ENCODE measurements at regions not wholly inside any gene's neighbourhood (a gene's known extent, or its start where the extent isn't known, plus 50 kb on each side); places are given as distances from the start of the nearest gene placed in this dataset.

DNA sequence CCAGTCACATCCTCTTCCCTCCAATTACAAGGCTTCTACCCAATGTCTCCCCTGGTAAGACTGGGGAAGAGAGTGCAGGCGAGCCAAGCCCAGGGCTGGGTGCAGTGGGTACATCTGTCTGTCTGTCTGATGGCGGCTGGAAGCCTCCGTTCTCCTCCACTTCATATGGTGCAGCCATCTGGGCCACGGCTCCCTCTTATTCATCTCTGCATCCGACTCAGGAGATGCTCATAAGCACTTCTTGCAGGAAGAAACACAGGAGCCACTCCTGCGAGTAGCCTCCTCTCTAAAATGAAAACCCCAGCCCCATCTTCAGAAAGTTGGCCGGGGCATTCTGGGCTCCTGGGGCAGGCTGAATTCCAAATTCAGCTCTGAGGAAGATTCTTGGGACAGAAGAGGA, 67.5 kb upstream of the SLC6A6 start:
- Mint-ChIP-seq H3K4me1 (peaks cover 23% of the 10 kb centered on the region), H3K9me3 (peaks cover 5% of the 10 kb centered on the region; the same call in 1 of the 2 replicates), H3K4me3 (no peak overlapping the region), H3K27ac (peak overlapping the region; percentile 16; the same call in 1 of the 2 replicates), H3K27me3 (ENCODE audit: low read depth) (peaks cover 7% of the 10 kb centered on the region), H3K36me3 (no peaks in the 10 kb centered on the region)
- ChIA-PET POLR2A (no interaction called here), CTCF (interaction anchor here (0.6 to 1.2 kb wide), 3 partner anchors 34 to 56 kb away, joined by 3 to 4 read pairs (median 3); no protein-coding TSS in a partner anchor)
- no peak for TF ChIP-seq OVOL2 (CRISPR knock-in tag; IDR thresholded peaks at IDR 0.05; ENCODE audit: borderline replicate concordance)
- no peak for TF ChIP-seq FOXP1 (CRISPR knock-in tag; IDR thresholded peaks at IDR 0.05; ENCODE audit: borderline replicate concordance)
- no peak for TF ChIP-seq NFATC4 (CRISPR knock-in tag; IDR thresholded peaks at IDR 0.05)
- no peak for TF ChIP-seq GRHL2 (CRISPR knock-in tag; IDR thresholded peaks at IDR 0.05; ENCODE audit: insufficient replicate concordance, severe bottlenecking)
- ATAC-seq (no peak), DNase-seq (ENCODE audit: low spot score) (no peak)

DNA sequence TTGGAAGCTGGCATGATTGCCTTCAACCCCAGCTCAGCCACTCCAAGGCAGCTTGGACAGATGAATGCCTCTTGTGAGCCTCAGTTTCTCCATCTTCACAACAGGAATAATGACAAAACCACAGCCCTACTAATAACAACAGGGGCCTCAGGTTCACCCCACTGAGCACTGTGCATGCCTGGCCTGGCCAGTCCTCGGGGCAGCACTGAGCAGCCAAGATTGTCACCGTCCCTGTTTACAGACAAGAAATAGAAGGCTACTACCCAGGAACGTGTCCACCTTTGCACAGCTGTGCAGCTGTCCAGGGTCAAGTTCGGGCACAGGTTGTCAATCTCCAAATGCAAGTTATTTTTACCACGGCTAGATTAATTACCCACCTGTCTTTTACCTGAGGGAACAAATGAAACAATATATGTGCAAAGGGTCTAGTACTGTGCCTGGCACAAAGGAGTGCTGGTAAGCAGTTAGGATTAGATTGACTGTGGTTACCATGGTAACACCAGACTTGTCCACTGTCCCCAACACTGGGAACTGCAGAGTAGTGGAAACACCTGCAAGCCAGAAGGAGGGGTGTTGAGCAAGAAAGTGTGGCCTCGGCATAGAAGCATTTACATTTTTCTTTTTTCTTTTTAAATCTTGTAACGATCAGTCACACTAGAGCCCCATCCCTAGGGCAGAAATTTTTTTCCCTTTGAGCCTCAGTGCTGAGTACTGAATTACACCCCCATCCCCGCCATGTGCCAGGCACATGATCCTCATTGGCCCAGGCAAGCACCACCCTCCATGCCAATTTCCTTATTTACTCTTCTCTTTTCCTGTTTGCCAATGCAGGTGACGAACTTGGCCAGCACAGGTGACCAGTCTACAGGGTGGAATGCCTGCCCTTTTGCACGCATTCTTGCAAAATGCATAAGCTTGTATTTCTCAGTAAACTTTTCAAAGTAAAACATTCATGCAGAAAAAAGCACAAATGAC, 66.3 kb upstream of the SLC6A6 start:
- Mint-ChIP-seq H3K4me1 (peaks cover 11% of the 10 kb centered on the region), H3K27me3 (ENCODE audit: low read depth) (peaks cover 7% of the 10 kb centered on the region), H3K4me3 (no peak overlapping the region), H3K27ac (no peak overlapping the region), H3K36me3 (no peaks in the 10 kb centered on the region), H3K9me3 (peaks cover 5% of the 10 kb centered on the region; the same call in 1 of the 2 replicates)
- CTCF ChIA-PET: interaction anchor here (0.6 to 1.3 kb wide), 5 partner anchors 16 to 84 kb away, joined by 3 to 5 read pairs (median 4); no protein-coding TSS in a partner anchor
- POLR2A ChIA-PET: no interaction called here
- DNase-seq (ENCODE audit: low spot score) (no peak), ATAC-seq (no peak; the same call in 1 of the 2 replicates)
- TF ChIP-seq, protein P1, sequence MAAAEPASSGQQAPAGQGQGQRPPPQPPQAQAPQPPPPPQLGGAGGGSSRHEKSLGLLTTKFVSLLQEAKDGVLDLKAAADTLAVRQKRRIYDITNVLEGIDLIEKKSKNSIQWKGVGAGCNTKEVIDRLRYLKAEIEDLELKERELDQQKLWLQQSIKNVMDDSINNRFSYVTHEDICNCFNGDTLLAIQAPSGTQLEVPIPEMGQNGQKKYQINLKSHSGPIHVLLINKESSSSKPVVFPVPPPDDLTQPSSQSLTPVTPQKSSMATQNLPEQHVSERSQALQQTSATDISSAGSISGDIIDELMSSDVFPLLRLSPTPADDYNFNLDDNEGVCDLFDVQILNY (CRISPR knock-in tag; IDR thresholded peaks at IDR 0.05): no peak
- TF ChIP-seq NFYB (CRISPR knock-in tag; conservative IDR thresholded peaks at IDR 0.05; ENCODE audit: low read depth) (no peak), ELF4 (CRISPR knock-in tag; IDR thresholded peaks at IDR 0.05; ENCODE audit: low read depth) (no peak), TCF7 (CRISPR knock-in tag; IDR thresholded peaks at IDR 0.05; ENCODE audit: low read depth) (no peak), JAZF1 (CRISPR knock-in tag; IDR thresholded peaks at IDR 0.05) (no peak), SMAD4 (CRISPR knock-in tag; IDR thresholded peaks at IDR 0.05) (no peak)
- TF ChIP-seq, protein P2, sequence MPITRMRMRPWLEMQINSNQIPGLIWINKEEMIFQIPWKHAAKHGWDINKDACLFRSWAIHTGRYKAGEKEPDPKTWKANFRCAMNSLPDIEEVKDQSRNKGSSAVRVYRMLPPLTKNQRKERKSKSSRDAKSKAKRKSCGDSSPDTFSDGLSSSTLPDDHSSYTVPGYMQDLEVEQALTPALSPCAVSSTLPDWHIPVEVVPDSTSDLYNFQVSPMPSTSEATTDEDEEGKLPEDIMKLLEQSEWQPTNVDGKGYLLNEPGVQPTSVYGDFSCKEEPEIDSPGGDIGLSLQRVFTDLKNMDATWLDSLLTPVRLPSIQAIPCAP (CRISPR knock-in tag; IDR thresholded peaks at IDR 0.05): no peak
- TF ChIP-seq, protein P3, sequence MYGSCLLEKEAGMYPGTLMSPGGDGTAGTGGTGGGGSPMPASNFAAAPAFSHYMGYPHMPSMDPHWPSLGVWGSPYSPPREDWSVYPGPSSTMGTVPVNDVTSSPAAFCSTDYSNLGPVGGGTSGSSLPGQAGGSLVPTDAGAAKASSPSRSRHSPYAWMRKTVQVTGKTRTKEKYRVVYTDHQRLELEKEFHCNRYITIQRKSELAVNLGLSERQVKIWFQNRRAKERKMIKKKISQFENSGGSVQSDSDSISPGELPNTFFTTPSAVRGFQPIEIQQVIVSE (CRISPR knock-in tag; IDR thresholded peaks at IDR 0.05; ENCODE audit: borderline replicate concordance): no peak

DNA sequence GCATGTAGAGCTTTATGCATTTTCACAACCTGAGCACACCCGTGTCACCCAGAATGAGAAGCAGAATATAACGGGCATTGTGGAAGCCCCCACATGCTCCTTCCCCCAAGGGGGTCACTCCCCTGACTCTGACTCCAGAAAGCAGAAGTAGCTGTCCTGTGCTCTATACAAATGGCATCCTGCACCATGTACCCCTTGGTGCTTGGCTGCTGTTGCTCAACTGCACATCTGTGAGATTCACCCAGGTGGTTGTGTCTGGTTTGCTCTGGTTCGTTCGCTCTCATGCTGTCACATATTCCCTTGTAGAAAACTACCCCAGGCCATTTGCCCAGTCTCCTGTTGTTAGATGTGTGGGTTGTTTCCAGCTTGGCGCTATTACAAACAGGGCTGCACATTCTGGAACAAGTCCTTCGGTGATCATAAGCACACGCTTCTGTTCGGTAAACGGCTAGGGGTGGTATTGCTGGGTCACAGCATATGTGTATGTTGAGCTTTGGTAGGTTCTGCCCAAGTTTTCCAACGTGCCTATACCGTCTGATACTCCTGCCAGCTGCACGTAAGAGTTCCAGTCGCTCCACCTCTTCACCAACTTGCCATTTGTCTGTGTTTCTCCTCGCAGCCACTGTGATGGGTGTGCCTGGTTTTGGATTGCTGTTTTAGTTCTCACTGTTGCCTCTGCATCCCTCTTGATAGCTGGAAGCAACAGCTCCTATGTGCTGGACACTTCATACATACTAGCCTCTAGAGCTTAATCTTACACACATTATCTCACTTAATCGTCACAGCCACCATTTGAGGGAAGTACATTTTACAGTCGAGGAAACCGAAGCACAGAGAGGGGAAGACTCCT, 65.4 kb upstream of the SLC6A6 start:
- peak overlapping the region; percentile 74 for H3K27ac Mint-ChIP-seq
- no peaks in the 10 kb centered on the region for H3K36me3 Mint-ChIP-seq
- DNase-seq (ENCODE audit: low spot score): no peak
- H3K4me1 Mint-ChIP-seq: peaks cover 10% of the 10 kb centered on the region
- ChIA-PET CTCF (interaction anchor here (1.1 to 1.3 kb wide), 2 partner anchors 17 to 32 kb away, joined by 3 to 4 read pairs; no protein-coding TSS in a partner anchor), POLR2A (no interaction called here)
- H3K9me3 Mint-ChIP-seq: peaks cover 5% of the 10 kb centered on the region; the same call in 1 of the 2 replicates
- ATAC-seq: no peak
- peaks cover 7% of the 10 kb centered on the region for H3K27me3 Mint-ChIP-seq (ENCODE audit: low read depth)
- H3K4me3 Mint-ChIP-seq: no peak overlapping the region
- TF ChIP-seq OVOL2 (CRISPR knock-in tag; IDR thresholded peaks at IDR 0.05; ENCODE audit: borderline replicate concordance): no peak
- no peak for TF ChIP-seq NFATC4 (CRISPR knock-in tag; IDR thresholded peaks at IDR 0.05)
- no peak for TF ChIP-seq CREB1 (CRISPR knock-in tag; IDR thresholded peaks at IDR 0.05)
- no peak for TF ChIP-seq NFYB (CRISPR knock-in tag; conservative IDR thresholded peaks at IDR 0.05; ENCODE audit: low read depth)
- TF ChIP-seq, protein P4, sequence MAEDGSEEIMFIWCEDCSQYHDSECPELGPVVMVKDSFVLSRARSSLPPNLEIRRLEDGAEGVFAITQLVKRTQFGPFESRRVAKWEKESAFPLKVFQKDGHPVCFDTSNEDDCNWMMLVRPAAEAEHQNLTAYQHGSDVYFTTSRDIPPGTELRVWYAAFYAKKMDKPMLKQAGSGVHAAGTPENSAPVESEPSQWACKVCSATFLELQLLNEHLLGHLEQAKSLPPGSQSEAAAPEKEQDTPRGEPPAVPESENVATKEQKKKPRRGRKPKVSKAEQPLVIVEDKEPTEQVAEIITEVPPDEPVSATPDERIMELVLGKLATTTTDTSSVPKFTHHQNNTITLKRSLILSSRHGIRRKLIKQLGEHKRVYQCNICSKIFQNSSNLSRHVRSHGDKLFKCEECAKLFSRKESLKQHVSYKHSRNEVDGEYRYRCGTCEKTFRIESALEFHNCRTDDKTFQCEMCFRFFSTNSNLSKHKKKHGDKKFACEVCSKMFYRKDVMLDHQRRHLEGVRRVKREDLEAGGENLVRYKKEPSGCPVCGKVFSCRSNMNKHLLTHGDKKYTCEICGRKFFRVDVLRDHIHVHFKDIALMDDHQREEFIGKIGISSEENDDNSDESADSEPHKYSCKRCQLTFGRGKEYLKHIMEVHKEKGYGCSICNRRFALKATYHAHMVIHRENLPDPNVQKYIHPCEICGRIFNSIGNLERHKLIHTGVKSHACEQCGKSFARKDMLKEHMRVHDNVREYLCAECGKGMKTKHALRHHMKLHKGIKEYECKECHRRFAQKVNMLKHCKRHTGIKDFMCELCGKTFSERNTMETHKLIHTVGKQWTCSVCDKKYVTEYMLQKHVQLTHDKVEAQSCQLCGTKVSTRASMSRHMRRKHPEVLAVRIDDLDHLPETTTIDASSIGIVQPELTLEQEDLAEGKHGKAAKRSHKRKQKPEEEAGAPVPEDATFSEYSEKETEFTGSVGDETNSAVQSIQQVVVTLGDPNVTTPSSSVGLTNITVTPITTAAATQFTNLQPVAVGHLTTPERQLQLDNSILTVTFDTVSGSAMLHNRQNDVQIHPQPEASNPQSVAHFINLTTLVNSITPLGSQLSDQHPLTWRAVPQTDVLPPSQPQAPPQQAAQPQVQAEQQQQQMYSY (CRISPR knock-in tag; IDR thresholded peaks at IDR 0.05): no peak
- TF ChIP-seq, protein P5, sequence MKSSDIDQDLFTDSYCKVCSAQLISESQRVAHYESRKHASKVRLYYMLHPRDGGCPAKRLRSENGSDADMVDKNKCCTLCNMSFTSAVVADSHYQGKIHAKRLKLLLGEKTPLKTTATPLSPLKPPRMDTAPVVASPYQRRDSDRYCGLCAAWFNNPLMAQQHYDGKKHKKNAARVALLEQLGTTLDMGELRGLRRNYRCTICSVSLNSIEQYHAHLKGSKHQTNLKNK (CRISPR knock-in tag; IDR thresholded peaks at IDR 0.05): no peak
- TF ChIP-seq ZNF263 (CRISPR knock-in tag; IDR thresholded peaks at IDR 0.05; ENCODE audit: low read depth): no peak
- TF ChIP-seq IRF2 (CRISPR knock-in tag; IDR thresholded peaks at IDR 0.05; ENCODE audit: borderline replicate concordance, low read depth): no peak
- no peak for TF ChIP-seq CREM (CRISPR knock-in tag; IDR thresholded peaks at IDR 0.05)
- TF ChIP-seq JUN (CRISPR knock-in tag; IDR thresholded peaks at IDR 0.05): no peak
- TF ChIP-seq, protein P6, sequence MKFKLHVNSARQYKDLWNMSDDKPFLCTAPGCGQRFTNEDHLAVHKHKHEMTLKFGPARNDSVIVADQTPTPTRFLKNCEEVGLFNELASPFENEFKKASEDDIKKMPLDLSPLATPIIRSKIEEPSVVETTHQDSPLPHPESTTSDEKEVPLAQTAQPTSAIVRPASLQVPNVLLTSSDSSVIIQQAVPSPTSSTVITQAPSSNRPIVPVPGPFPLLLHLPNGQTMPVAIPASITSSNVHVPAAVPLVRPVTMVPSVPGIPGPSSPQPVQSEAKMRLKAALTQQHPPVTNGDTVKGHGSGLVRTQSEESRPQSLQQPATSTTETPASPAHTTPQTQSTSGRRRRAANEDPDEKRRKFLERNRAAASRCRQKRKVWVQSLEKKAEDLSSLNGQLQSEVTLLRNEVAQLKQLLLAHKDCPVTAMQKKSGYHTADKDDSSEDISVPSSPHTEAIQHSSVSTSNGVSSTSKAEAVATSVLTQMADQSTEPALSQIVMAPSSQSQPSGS (CRISPR knock-in tag; IDR thresholded peaks at IDR 0.05; ENCODE audit: borderline replicate concordance, low read depth): no peak

Measured in WTC11 (cell line).